Glomerular endothelial cell (primary cell): ENCODE measurements at regions not wholly inside any gene's neighbourhood (a gene's known extent, or its start where the extent isn't known, plus 50 kb on each side); places are given as distances from the start of the nearest gene placed in this dataset.

Experiments
- DNase-seq: peaks from one replicate; pipeline ENCODE4 v3.0.0-alpha.2; 2011; ENCODE audit warnings: low read depth, low spot score; ENCODE audit errors: extremely low read depth

DNA sequence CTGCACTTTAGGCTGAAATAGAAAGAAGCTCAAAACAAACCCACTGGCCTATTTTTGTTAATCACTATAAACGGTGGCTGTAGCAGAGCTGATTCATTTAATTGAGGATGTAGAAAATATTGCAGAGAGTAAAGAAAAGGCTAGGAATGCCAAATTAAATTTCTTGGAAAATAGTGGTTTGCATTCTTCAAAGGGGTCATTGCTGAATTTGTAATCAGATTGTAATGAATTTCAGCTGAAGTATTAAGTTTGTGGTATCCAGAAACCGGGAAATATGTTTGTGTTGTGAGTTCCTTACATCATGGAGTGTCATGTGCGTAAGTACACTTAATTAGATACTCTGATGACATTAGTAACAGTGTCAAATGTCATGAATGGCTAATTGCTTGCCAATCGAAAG, 203.0 kb downstream of the SAMD5 start:
- DNase-seq = no peak

DNA sequence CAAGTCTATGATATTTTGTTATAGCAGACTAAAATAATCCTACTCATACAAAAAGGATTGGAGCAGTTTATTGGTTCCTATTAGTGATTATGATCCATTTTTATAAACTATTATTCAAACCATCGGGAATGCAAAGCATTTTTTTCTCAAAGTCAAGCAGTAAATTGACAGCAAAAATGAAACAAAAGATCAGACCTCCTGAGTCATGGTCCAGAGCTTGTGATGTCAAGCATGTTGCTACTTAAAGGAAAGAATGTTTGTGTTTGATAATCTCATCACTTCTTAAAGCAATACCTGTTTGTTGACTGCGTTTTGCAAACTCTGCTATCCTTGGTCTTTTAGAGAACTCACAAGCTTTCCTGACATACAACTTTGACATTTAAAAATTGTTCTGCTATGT, 204.4 kb downstream of the SAMD5 start:
- no peak for DNase-seq

DNA sequence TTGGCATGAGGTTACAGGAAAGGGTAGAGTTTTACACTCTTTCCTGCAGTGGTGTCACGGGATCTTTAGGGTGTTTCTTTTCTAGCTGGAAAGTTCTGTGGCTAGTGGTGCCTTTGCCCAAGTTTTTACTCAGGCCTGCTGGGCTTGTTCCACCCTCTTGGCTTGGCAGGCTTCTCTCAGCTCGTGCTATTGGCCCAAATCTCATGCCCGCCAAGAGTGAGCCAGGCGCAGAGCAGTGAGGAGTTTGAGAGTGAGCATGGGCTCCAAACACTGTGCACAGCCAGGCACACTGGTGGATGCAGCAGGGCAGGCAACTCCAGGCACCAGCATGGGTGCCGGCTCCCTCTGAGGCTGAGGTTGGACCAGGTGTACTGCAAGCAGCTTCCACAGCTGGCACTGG, 206.5 kb downstream of the SAMD5 start:
- DNase-seq = no peak

DNA sequence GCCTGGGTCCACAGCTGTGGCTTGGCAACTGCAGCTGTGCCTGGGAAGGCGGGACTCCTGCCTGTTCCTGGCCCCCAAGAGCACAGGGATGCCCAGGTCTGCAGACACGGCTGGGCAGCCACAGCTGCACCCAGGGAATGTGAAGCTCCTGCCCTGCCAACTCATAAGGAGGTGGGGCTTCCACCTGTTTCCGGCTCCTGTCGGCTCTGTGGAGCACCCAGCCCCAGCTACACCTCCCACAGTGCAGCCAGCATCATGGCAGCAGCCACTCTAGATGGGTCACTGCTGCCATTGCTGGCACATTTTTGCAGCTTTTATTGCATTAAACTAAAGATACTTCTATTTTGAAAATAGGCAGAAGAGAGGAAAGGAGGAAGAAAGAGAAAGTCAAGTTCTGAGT, 207.9 kb downstream of the SAMD5 start:
- no peak for DNase-seq

DNA sequence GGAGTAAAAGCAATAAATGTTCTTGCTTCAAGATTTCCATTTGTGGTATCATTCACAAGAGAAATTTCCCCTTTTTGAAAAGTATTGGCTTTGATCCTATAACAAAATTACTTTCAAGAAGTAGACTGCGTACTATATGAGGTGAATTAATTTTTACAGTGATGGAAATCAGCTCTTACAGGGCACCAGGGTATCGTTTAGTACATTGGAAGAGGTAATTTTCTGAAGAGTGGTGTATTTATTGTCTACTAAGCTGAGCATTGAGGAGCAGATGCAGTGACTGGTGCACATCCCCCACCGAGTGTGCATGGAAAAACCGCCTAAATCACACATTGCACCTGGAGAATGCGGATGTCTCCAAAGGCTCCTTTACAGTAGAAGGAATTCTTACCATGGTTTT, 209.5 kb downstream of the SAMD5 start:
- no peak for DNase-seq

DNA sequence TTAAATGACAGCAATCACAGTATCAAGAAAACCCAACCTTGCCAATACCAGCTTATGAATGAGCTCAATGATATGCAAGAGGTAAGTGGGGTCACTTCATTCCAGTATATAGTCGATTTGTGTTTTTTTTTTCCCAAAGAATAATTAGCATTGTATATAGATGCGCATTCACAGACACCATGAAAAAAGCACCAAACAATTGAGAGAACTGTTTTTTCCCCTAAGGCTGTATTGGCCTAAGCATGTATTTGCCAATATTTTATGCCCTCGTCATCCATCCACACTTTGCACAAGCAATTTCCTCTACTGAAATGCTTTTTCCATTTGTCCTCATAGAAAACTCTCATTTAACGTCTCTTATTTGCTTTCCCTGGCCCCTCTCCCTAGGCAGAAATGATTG, 213.7 kb downstream of the SAMD5 start:
- DNase-seq = no peak

DNA sequence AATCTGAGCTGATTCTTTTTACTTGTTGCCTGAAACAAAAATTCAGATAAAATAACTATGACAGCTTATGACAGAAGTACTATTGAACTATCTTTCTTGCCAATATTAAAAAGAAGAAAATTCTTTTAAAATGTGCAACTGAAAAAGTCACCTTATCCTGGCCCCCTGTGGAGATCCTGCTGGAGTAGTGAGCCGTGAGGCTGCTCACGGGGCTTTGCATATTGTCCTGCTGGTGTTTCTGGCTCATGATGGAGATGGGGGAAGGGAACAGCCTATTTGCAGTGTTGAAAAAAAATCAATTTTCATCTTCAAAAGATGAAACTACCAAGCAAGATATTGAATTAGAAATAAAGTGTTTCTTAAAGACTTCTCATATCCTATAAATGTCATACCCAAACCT, 216.0 kb downstream of the SAMD5 start:
- no peak for DNase-seq

DNA sequence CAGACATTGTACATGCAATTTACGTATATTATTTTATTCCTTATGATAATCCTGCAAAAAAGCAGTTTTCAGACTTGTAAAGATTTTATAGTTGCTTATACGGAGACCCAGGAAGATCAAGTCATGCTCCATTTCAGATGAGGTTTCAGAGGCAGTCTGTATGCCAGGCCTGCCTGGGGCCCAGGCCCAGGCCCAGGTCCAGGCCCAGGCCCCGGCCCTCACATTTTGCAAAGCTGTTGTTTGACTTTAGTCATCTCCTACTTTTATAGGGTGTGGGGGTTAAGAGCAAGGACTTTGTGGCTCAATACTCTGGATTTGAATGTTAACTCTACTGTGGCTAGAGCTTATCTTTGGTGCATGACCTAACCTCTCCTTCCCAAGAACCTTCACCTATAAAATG, 217.9 kb downstream of the SAMD5 start:
- no peak for DNase-seq

DNA sequence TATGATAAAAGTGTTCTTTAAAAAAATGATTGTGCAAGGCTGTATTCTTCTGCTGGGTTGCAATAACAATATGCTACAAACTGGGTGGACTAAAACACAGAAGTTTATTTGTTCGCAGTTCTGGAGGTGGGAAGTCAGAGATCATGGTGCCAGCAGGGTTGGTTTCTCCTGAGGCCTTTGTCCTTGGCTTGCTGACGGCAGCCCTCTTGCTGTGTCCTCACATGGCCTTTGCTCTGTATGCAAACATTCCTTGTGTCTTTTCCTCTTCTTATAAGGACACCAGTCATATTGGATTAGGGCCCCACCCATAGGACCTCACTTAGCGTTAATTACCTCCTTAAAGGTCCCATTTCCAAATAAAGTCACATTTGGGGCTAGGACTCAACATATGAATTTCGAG, 220.4 kb downstream of the SAMD5 start:
- no peak for DNase-seq

DNA sequence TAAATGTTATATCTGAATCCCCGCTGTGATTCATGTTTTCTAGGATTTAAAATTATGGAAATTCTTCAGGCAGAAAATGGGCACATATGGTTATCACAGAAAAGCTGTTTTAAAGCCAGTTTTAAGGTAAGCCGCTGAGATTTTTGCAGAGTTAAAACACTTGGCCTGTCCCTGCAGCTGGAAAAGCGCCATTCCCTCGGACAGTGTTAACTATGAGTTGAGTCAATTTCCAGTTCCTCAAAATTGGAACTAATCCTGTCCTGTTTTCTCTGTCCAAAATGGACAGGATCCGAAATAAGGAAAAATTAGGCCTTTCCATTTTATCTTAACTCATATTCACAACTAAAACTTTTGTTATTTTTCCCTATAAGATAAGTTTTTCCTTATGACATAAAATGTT, 225.2 kb downstream of the SAMD5 start:
- DNase-seq = no peak

DNA sequence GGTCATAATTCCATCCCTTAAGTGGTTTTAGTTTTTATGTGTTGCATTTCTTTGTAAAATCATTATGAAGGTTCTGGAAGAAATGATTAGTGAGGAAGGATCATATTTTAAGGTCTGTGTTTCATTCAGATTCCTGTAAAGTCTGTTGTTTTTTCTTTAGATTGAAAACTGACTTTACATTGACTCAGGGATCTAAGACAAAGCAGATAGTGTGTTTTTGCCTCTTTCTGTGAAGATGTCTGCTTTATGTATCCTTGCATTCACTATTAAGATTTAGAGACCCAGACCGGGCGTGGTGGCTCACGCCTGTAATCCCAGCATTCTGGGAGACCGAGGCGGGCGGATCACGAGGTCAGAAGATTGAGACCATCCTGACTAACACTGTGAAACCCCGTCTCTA, 225.7 kb downstream of the SAMD5 start:
- no peak for DNase-seq

DNA sequence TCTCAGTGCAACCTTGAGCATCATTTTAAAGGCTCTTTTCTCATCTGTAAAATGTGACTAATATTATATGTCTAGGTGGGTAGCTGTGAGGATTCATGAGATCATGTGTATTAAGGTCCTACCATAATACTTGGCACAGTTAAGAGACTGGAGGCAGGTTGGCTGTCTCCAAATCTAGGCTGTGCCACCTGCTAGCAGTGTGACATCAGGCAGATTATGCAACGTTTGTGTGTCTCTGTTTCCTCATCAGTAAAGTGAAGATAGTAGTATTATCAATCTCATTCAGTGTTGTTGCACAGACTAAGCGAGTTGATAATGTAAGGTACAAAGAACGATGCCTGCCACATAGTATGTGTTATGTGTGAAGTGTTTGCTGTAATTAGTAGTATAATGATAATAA, 227.4 kb downstream of the SAMD5 start:
- DNase-seq = no peak

DNA sequence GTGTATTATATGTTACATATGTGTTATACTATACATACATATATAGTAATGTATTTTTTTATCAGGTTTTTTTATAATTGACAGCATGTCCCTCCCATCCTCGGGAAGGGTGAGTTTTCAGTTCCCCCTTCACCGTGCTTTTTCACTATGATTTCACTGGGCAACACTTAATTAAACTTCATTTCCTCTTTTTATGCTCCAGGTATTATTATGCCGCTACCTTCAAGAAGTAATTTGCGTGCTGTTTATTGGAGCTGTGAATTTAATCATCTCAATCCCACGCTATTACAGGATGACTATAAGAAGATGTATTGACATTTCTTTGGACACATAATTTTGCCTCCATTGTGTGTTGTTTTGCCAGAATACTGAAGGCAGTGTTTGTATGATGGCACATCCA, 228.6 kb downstream of the SAMD5 start:
- no peak for DNase-seq

DNA sequence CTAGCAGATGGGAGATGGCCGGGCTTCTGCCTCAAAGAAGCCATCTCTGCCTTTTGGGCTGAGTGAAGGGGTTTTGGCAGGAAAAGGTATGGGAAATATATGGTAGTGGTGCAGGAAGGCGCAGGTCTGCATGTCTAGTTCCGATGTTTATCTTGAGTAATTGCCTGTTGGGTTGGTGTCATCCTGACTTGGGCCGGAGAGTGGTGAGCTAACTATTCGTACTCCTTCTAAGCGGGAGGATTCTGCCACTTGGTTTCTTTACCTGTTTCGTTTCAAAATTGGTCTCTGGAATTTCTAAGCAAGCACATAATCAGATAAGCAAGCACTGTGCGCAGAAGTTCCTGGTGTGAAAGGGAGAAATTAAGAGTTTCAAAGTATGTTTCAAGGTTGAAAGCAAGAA, 229.6 kb downstream of the SAMD5 start:
- DNase-seq = no peak

DNA sequence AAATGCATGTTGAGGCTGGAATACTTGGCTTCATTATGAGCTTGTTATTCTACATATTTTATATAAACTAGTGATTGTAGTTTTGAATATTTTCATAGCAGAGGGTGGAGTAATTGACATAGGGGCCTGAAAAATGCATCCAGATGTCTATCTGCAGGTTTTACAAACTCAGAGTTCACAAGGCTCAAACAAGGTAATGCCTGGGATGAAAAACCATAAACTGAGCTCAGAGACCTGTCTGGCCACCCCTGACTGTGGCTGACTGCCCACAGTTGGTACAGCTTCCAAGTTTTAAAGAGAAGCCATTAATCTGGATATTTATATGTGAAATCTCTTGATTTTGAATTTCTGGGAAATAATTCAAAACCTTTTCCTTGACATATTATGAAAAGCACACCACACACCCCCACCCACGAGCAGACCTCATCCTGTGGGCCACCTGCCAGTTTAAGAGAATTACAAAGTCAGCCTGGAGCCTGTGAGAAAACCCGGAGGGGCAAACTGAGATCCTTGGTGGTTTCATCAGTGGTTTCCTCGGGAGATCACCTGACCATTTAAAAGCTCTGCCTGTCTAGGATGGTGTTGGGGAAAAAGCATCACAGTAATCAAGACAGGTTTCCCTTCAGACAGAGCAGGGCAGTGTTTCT, 230.1 kb downstream of the SAMD5 start:
- DNase-seq = no peak

DNA sequence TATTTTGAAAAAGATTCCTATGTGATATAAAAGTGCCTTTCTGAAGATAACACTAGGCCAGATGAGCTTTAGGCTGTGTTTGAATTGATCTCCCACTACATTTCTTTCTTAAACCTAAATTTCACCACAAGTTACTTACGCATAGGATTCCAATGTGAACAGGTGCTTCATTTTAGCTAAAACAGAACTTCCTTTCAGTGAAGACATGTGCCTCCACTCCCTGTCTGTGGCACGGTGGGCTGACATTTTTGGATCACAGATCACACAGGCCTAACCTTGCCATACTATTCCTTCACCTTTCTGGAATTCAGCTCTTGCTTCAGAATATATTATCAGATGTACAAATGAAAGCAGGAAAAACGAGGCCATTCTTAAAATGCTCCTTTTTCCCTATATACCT, 231.8 kb downstream of the SAMD5 start:
- no peak for DNase-seq

DNA sequence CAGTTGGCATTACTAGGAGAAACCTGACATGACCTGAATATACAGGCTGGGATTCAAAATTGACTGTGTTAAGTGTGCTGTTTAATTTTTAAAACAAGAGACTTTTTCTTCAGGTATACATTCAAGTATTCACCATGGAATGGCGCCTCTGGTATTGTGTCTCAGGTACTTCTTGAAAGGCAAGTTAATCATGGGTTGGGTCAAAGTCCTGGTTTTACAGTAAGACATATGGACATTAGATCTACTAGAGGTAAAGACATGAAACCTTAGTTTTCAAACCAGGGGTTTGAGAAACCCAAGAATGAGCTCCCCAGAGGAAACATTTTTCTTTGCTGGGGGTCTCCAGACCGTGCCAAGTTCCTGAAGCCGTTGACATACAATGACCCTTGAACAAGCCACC, 232.4 kb downstream of the SAMD5 start:
- no peak for DNase-seq

DNA sequence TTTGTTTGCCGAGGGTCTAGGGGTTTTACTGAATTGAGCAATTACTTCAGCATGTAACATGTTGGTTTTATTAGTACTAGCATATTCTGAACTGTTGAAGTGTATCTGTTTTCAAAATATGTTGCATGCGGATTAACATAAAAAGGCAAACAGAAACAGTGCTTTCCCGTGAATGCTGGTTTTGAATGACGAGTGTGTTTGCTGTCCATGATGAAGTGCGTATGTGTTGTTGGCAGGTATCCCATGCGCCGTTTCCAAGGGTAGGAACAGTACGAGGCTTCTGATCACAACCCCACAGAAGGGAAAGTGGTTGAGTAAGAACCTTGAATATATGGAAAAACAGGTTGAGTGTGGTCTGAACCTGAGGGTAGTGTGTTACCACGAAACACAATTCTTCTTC, 232.9 kb downstream of the SAMD5 start:
- DNase-seq = no peak

DNA sequence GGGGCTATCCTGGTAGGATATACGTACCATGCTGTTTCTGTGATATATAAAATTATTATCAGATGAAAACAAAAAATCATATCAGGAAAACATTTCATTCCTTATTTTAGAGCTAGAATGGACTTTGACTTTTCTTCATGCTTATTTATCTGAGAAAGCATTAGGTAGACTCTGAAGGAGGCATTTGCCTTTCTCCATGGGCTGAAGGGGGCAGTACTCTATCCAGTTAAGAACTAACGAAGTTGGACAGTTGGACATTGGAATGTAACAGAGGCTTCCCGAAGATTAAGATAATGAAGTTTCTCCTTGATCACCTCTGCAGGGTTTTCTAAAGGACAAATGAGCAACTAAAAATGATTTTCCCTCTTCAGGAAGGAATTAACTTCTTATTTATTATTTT, 233.9 kb downstream of the SAMD5 start:
- no peak for DNase-seq

DNA sequence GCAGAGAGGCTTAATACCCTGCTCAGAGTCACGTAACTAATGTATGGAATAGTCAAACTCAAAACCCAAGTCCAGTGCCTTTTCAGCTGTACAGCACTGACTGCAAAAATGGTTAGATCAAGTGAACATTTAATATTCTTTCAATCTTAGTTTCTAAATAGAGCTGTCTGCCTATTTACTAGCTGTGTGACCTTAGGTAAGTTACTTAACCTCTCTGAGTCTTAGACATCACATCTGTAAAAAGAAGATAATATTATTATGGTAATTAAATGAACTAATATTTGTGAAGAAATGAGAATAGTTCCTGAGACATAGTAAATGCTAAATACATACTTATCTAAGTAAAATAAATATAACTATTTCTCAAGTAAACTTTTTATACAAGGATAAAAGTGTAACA, 235.5 kb downstream of the SAMD5 start:
- no peak for DNase-seq

DNA sequence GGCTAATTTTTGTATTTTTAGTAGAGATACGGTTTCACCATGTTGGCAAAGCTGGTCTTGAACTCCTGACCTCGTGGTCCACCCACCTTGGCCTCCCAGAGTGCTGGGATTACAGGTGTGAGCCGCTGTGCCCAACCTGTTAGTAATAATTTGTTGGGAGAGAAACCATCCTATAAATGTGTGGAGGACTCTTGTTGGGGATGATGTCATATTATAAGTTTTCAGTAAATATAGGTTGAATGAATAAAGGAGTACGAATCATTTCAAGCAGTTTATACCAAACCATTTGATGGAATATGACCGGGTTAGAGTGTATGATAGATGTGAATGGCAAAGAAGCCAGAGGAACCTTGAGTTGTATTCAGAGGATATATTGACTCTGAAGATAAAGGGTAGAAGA, 240.8 kb downstream of the SAMD5 start:
- no peak for DNase-seq

DNA sequence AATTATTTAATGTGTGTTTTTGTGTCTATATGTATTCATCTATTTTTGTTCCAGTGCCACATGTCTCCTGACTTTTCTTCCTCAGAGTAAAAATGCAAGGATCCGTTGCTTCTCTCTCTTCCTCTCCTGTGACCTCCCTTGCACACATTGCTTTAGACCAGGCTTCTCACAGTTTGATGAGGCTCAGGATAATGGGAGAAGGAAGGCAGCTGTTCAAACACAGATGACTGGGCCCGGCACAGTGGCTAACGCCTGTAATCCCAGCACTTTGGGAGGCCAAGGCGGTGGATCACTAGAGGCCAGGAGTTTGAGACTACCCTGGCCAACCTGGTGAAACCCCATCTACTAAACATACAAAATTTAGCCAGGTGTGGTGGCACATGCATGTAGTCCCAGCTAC, 241.9 kb downstream of the SAMD5 start:
- no peak for DNase-seq

DNA sequence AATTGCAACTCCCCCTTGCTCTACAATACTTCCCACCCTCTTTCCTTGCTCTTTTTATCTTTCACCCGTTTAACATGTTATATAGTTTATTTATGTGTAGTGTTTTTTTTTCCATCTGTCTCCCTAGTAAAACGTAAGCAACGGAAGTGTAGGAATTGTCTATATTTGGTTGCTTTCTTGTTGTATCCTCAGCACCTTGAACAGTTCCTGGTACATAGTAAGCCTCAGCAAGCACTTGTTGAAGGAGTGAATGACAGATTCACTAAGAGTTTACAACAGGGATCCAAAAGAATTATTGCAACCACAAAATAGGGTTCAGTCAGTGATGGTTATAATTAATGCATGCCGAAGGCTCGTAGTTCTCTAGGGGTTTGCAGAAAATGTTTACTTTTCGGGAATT, 242.7 kb downstream of the SAMD5 start:
- no peak for DNase-seq
